Panc1 (cell line): ENCODE measurements at regions not wholly inside any gene's neighbourhood (a gene's known extent, or its start where the extent isn't known, plus 50 kb on each side); places are given as distances from the start of the nearest gene placed in this dataset.

Experiments
- ATAC-seq: fragments of 200-7000 bp; cut with Tn5 transposase; 2 replicates; pipeline ENCODE4 v1.9.1; 2020; ENCODE audit warnings: mild to moderate bottlenecking, moderate library complexity
- BruUV-seq: library from RNA; stranded (reverse); fragments of 400-500 nt; replicated peaks from 2 replicates; lab custom pipeline; 2021; lab: Mats Ljungman, UMichigan
- CTCF ChIA-PET: fragments of 300-600 bp; sonication (Branson Sonifier 250); formaldehyde crosslinking; loops from one replicate; lab custom pipeline; 2022; ENCODE audit warnings: antibody characterized with exemption; lab: Charles Lee
- POLR2A ChIA-PET: fragments of 300-600 bp; sonication (Branson Sonifier 250); formaldehyde crosslinking; loops from one replicate; lab custom pipeline; 2022; ENCODE audit warnings: antibody characterized with exemption; lab: Charles Lee
- DNase-seq: peaks from one replicate; pipeline ENCODE4 v3.0.0-alpha.2; 2010; ENCODE audit warnings: low read depth, low spot score
- H3K27ac ChIP-seq: 2 replicates; pipeline ENCODE4 v1.5.1; 2011; ENCODE audit warnings: mild to moderate bottlenecking, low read length, inconsistent platforms
- H3K27me3 ChIP-seq: fragments of 200-500 bp; sonication (Bioruptor generic); 2 replicates; pipeline ENCODE4 v1.6.0; 2014; ENCODE audit warnings: low read length, inconsistent platforms; ENCODE audit not compliant: control insufficient read depth, insufficient read depth
- H3K36me3 ChIP-seq: fragments of 200-500 bp; sonication (Bioruptor generic); 2 replicates; pipeline ENCODE4 v1.5.1; 2014; ENCODE audit warnings: inconsistent platforms, mild to moderate bottlenecking, low read length, moderate library complexity; ENCODE audit not compliant: control insufficient read depth, insufficient read depth
- H3K4me1 ChIP-seq: 2 replicates; pipeline ENCODE4 v1.5.1; 2011; ENCODE audit warnings: inconsistent platforms, mild to moderate bottlenecking, low read length, moderate library complexity; ENCODE audit not compliant: control insufficient read depth, insufficient read depth
- H3K4me3 ChIP-seq, 2 experiments: 2 replicates each; pipeline ENCODE4 v1.5.1; 2011 to 2012; ENCODE audit warnings: low read depth in 2 of 2, low read length in 2 of 2, mild to moderate bottlenecking in 2 of 2, inconsistent platforms in 1 of 2, moderate library complexity in 1 of 2
- H3K9me3 ChIP-seq: fragments of 200-500 bp; sonication (Bioruptor generic); 2 replicates; pipeline ENCODE4 v1.5.1; 2014; ENCODE audit warnings: low read depth, mild to moderate bottlenecking, inconsistent platforms, low read length, moderate library complexity; ENCODE audit not compliant: control insufficient read depth, insufficient read depth
- POLR2AphosphoS5 ChIP-seq: IDR thresholded peaks from 2 replicates; pipeline ENCODE4 v1.6.1; 2012; ENCODE audit warnings: mild to moderate bottlenecking, low read depth, low read length, moderate library complexity
- REST ChIP-seq, 2 experiments: IDR thresholded peaks; 2 replicates each; pipeline ENCODE4 v1.6.1; 2011 to 2012; ENCODE audit warnings: low read depth in 2 of 2, control low read depth in 1 of 2, low read length in 1 of 2, mild to moderate bottlenecking in 1 of 2, moderate library complexity in 1 of 2; ENCODE audit not compliant: insufficient read depth in 1 of 2
- SIN3A ChIP-seq: IDR thresholded peaks from 2 replicates; pipeline ENCODE4 v1.6.1; 2012; ENCODE audit warnings: low read depth, mild to moderate bottlenecking, low read length, moderate library complexity, borderline replicate concordance; ENCODE audit not compliant: insufficient read depth
- TCF7L2 ChIP-seq: IDR thresholded peaks from 2 replicates; pipeline ENCODE4 v1.6.1; 2011; ENCODE audit warnings: mild to moderate bottlenecking, low read depth, low read length, inconsistent platforms
- in situ Hi-C: cut with HindIII; loops from 2 replicates; pipeline ENCODE4 v1.10.0; 2016; ENCODE audit warnings: low sequenced_read_pairs, low pct_unique_long_range_greater_than_20kb
- intact Hi-C: fragments of 100-400 bp; cut with micrococcal nuclease; formaldehyde crosslinking; loops from one replicate; pipeline ENCODE4 v1.10.0; 2022; ENCODE audit not compliant: unreplicated experiment
- TF ChIP-seq, protein P1 (sequence below): fragments of 450-650 bp; IDR thresholded peaks from 2 replicates; pipeline ENCODE4 v1.5.1; 2017; ENCODE audit warnings: mild to moderate bottlenecking

DNA sequence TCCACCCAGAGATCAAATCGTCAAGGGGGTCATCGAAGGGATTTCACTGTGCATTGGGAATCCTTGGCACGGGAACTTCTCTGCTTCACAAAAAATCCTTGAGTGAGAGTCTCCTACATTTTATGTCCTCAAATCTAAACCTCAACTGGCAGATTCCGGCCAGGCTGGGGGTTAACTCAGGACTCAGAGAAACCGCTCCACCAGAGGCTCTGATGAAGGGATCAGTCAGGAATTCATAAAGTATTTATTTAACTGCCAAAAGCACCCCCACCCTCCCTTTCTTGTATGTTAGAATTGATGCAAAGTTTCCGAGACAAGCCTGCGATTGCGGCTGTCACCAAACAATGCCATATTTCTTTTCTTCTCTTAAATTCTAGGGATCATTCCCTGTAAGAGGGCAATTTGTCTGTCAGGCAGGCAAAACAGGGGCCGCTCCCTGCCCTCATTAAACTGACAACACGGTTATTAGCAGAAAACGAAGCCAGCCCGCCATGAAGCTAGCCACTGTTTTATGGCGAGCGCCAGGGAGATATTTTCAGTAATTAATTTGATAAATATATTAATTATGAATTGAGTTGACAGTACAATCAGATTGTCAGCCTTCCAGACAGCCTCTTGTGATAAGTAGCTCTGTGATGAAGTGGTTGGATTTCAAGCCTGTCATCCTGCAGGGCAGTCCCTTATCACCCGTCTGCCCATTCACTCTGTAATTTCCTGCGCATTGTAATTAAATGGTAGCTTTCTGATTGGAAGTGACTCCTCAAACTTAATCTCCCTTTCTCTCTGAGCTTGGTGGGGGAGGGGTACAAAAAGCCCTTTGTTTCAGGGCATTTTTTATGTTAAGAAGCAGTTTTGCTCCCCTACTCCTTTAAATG is 153.0 kb upstream of the GPR26 start:
- Histone ChIP-seq H3K36me3 (no peaks in the 10 kb centered on the region), H3K4me1 (no peaks in the 10 kb centered on the region), H3K9me3 (no peaks in the 10 kb centered on the region), H3K27me3 (peaks cover 3% of the 10 kb centered on the region), H3K4me3 (no peak overlapping the region), H3K27ac (no peak overlapping the region)
- intact Hi-C loops, result no loop called here
- TF ChIP-seq REST (IDR thresholded peaks at IDR 0.05; ENCODE audit: insufficient read depth in 1 of 2, low read depth in 2 of 2, low read length in 1 of 2) (no peak), POLR2AphosphoS5 (no peak), TCF7L2 (no peak), SIN3A (no peak)
- TF ChIP-seq, protein P1, sequence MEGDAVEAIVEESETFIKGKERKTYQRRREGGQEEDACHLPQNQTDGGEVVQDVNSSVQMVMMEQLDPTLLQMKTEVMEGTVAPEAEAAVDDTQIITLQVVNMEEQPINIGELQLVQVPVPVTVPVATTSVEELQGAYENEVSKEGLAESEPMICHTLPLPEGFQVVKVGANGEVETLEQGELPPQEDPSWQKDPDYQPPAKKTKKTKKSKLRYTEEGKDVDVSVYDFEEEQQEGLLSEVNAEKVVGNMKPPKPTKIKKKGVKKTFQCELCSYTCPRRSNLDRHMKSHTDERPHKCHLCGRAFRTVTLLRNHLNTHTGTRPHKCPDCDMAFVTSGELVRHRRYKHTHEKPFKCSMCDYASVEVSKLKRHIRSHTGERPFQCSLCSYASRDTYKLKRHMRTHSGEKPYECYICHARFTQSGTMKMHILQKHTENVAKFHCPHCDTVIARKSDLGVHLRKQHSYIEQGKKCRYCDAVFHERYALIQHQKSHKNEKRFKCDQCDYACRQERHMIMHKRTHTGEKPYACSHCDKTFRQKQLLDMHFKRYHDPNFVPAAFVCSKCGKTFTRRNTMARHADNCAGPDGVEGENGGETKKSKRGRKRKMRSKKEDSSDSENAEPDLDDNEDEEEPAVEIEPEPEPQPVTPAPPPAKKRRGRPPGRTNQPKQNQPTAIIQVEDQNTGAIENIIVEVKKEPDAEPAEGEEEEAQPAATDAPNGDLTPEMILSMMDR, result no peak
- no TSS peak for BruUV-seq
- CTCF ChIA-PET, result no interaction called here
- in situ Hi-C loops, result no loop called here
- ATAC-seq, result no peak
- POLR2A ChIA-PET, result no interaction called here
- no peak for DNase-seq

DNA sequence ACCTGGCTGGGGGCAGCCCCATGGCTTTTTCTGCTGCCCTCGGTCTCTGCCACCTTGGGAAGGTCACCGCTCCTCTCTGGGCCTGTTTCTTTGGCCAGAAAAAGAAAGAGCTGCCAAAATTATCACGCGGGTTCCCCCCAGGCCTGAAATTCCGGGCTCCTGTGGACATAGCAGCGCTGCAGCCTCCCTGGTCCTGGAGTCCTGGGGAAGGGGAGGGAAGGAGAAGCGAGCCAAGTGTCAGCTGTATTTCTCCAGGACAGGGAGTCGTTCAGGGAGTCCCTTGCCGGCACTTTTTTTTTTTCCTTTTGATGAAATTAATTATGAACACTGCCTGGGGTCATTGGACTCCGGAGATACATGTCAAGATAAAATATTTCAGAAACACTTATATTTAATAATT is 152.3 kb upstream of the GPR26 start:
- CTCF ChIA-PET, result no interaction called here
- intact Hi-C loops, result no loop called here
- in situ Hi-C loops, result no loop called here
- POLR2A ChIA-PET, result no interaction called here
- TF ChIP-seq TCF7L2, result no peak
- TF ChIP-seq REST (IDR thresholded peaks at IDR 0.05; ENCODE audit: insufficient read depth in 1 of 2, low read depth in 2 of 2, low read length in 1 of 2), result no peak
- no peak for TF ChIP-seq SIN3A
- TF ChIP-seq POLR2AphosphoS5, result no peak
- TF ChIP-seq, protein P1, result no peak
- Histone ChIP-seq H3K9me3 (no peaks in the 10 kb centered on the region), H3K27me3 (peaks cover 3% of the 10 kb centered on the region), H3K4me3 (no peak overlapping the region), H3K4me1 (no peaks in the 10 kb centered on the region), H3K27ac (no peak overlapping the region), H3K36me3 (no peaks in the 10 kb centered on the region)
- no TSS peak for BruUV-seq
- ATAC-seq (no peak), DNase-seq (no peak)
